GM18909 (cell line): ENCODE measurements at regions not wholly inside any gene's neighbourhood (a gene's known extent, or its start where the extent isn't known, plus 50 kb on each side); places are given as distances from the start of the nearest gene placed in this dataset.

Experiments
- ATAC-seq: cut with Tn5 transposase; IDR thresholded peaks from one replicate; pipeline ENCODE4 v1.9.1; 2021; ENCODE audit warnings: mild to moderate bottlenecking; ENCODE audit not compliant: unreplicated experiment, poor library complexity

GRCh38 chr2:103103678-103104077, 341.8 kb downstream of the TMEM182 start:
- ATAC-seq: no peak

GRCh38 chr2:103119352-103119751, 357.5 kb downstream of the TMEM182 start:
- ATAC-seq: no peak

- no peak for ATAC-seq
These were observed 359.3 kb downstream of the TMEM182 start for GRCh38 chr2:103121106-103121505.

GRCh38 chr2:103123516-103123915, 361.7 kb downstream of the TMEM182 start:
- no peak for ATAC-seq

GRCh38 chr2:103130857-103131256, 369.0 kb downstream of the TMEM182 start:
- ATAC-seq: no peak

GRCh38 chr2:103132536-103133217, 370.8 kb downstream of the TMEM182 start:
- ATAC-seq: no peak

- no peak for ATAC-seq
These were observed 373.8 kb downstream of the TMEM182 start for GRCh38 chr2:103135679-103136078.

- no peak for ATAC-seq
These were observed 376.5 kb downstream of the TMEM182 start for GRCh38 chr2:103138123-103138901.

- no peak for ATAC-seq
These were observed 377.9 kb downstream of the TMEM182 start for GRCh38 chr2:103139628-103140268.

GRCh38 chr2:103144837-103145236, 383.0 kb downstream of the TMEM182 start:
- ATAC-seq: no peak

- ATAC-seq: no peak
These were observed 383.9 kb downstream of the TMEM182 start for GRCh38 chr2:103145739-103146138.

GRCh38 chr2:103151046-103151445, 389.2 kb downstream of the TMEM182 start:
- ATAC-seq: no peak

- ATAC-seq: no peak
These were observed 390.7 kb downstream of the TMEM182 start for GRCh38 chr2:103152556-103152955.

GRCh38 chr2:103153580-103154284, 391.9 kb downstream of the TMEM182 start:
- ATAC-seq: no peak

GRCh38 chr2:103155308-103155707, 393.5 kb downstream of the TMEM182 start:
- no peak for ATAC-seq

- no peak for ATAC-seq
These were observed 397.2 kb downstream of the TMEM182 start for GRCh38 chr2:103159018-103159417.

GRCh38 chr2:103161456-103162289, 399.8 kb downstream of the TMEM182 start:
- ATAC-seq: peak; percentile 79

- ATAC-seq: no peak
These were observed 402.9 kb downstream of the TMEM182 start for GRCh38 chr2:103164748-103165147.

GRCh38 chr2:103165836-103166235, 404.0 kb downstream of the TMEM182 start:
- no peak for ATAC-seq
